ENCODE measurements at regions not wholly inside any gene's neighbourhood (a gene's known extent, or its start where the extent isn't known, plus 50 kb on each side); places are given as distances from the start of the nearest gene placed in this dataset.

DNA sequence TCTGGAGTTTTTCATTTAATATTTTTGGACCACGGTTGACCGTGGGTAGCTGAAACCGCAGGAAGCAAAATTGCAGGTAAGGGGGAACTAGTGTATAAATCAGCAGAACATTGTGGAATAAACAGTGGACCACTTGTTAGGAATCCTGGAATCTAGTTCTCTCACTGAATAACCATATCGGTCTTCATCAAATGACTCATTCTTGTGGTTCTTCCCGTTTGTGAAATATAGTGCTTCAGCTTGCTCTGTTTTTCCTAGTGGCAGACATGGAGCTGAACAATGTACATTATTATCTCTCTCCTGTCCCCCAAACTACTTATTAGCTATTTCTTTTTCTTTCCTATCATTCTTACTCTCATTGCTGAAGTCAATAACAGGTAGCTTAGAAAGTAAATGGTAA lies 61.9 kb downstream of the HSPA13 start:
- H3K27ac ChIP-seq (ENCODE audit: low read length), result no peak overlapping the region
- no peaks in the 10 kb centered on the region for H3K4me1 ChIP-seq (ENCODE audit: control insufficient read depth, low read depth, low read length)
- H3K4me3 ChIP-seq (ENCODE audit: low read length), result no peak overlapping the region
- no peaks in the 10 kb centered on the region for H3K27me3 ChIP-seq (ENCODE audit: control insufficient read depth, insufficient read depth, low read length)
- H3K9me3 ChIP-seq (ENCODE audit: control insufficient read depth, low read depth, low read length), result no peaks in the 10 kb centered on the region
- no peaks in the 10 kb centered on the region for H3K36me3 ChIP-seq (ENCODE audit: control insufficient read depth, low read depth, low read length)
- H3K9ac ChIP-seq (ENCODE audit: low read length), result no peak overlapping the region

DNA sequence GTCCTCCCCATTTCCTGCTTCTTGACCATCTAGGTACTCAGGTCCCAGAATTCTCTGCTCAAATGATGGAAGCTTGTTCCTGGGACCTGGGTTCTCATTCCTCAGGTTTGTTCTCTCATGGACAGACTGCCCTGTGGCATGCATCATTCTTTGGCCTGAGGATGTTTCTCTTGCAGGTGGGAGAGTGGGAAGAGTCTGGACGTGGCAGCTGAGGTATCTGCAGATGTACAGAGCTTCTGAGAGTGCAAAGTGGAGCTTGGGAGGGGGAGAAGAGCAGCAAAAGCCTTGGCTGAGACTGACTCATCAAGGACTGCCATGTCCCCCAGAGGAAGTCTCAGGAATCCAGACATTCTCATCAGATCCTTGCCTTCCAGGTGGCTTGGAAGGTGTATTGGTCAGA lies 63.1 kb downstream of the HSPA13 start:
- H3K4me1 ChIP-seq (ENCODE audit: control insufficient read depth, low read depth, low read length), result no peaks in the 10 kb centered on the region
- no peaks in the 10 kb centered on the region for H3K27me3 ChIP-seq (ENCODE audit: control insufficient read depth, insufficient read depth, low read length)
- H3K9ac ChIP-seq (ENCODE audit: low read length), result no peak overlapping the region
- H3K9me3 ChIP-seq (ENCODE audit: control insufficient read depth, low read depth, low read length), result no peaks in the 10 kb centered on the region
- H3K36me3 ChIP-seq (ENCODE audit: control insufficient read depth, low read depth, low read length), result no peaks in the 10 kb centered on the region
- no peak overlapping the region for H3K27ac ChIP-seq (ENCODE audit: low read length)
- H3K4me3 ChIP-seq (ENCODE audit: low read length), result no peak overlapping the region

DNA sequence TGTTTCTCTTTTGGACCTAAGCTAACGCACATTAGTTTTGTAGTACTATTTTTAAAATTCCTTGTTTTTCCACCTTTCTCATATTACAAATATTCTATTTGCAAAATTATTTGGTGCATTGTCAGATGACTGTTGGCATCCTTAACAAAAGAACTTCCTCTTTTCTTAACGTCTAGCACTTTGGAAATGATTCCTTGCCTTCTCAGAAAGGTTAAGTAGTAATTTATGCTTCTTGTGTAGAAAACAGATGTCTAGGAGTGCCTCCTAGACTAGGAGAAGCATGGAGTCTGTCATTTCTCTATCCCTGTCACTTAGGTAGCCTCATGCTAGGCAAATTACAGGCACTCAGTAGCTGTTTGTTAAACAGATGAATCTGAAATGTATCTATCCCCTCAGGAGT lies 64.4 kb downstream of the HSPA13 start:
- H3K36me3 ChIP-seq (ENCODE audit: control insufficient read depth, low read depth, low read length), result no peaks in the 10 kb centered on the region
- H3K9ac ChIP-seq (ENCODE audit: low read length), result no peak overlapping the region
- H3K4me1 ChIP-seq (ENCODE audit: control insufficient read depth, low read depth, low read length), result no peaks in the 10 kb centered on the region
- H3K27ac ChIP-seq (ENCODE audit: low read length), result no peak overlapping the region
- no peaks in the 10 kb centered on the region for H3K9me3 ChIP-seq (ENCODE audit: control insufficient read depth, low read depth, low read length)
- no peaks in the 10 kb centered on the region for H3K27me3 ChIP-seq (ENCODE audit: control insufficient read depth, insufficient read depth, low read length)
- no peak overlapping the region for H3K4me3 ChIP-seq (ENCODE audit: low read length)

DNA sequence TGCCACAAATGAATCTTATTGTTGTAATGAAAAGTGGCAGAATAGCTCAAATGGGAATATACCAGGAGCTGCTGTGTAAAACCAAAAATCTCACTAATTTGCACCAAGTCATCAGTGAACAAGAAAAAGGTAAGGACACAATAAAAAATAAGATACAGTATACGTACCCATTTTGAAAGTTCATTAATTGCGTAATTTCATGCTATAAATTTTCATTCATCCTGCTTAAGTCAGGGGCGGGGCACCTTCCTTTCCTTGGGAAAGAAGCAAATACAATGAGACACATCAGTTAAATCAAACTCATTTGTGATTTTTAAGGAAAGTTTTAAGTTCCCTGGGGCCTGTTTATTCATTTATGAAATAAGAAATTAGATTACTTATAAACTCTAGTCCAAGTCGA lies 65.4 kb downstream of the HSPA13 start:
- Histone ChIP-seq H3K27me3 (ENCODE audit: control insufficient read depth, insufficient read depth, low read length) (no peaks in the 10 kb centered on the region), H3K36me3 (ENCODE audit: control insufficient read depth, low read depth, low read length) (no peaks in the 10 kb centered on the region), H3K9me3 (ENCODE audit: control insufficient read depth, low read depth, low read length) (no peaks in the 10 kb centered on the region), H3K4me1 (ENCODE audit: control insufficient read depth, low read depth, low read length) (no peaks in the 10 kb centered on the region), H3K4me3 (ENCODE audit: low read length) (no peak overlapping the region), H3K27ac (ENCODE audit: low read length) (no peak overlapping the region), H3K9ac (ENCODE audit: low read length) (no peak overlapping the region)

DNA sequence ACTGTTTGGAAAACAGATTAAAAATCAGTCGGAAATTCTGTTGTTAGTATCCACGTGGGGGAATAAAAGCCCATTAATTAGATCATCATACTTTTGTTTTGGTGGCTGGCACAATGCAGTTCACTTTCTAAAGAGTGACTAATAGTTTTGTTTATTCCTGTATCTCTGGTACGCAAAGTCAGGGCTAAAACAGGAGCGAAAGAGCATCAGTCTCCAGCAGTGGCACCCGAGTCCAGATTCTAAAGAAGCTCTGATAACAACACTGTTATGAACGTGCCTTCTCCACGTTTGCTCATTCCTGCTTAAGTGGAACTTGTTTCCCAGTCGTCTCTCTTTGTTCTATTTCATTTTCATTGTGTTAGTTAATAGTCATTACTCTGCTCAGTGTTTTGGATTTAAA lies 69.6 kb downstream of the HSPA13 start:
- Histone ChIP-seq H3K9ac (ENCODE audit: low read length) (no peak overlapping the region), H3K27ac (ENCODE audit: low read length) (no peak overlapping the region), H3K4me3 (ENCODE audit: low read length) (no peak overlapping the region), H3K4me1 (ENCODE audit: control insufficient read depth, low read depth, low read length) (peaks cover 3% of the 10 kb centered on the region), H3K9me3 (ENCODE audit: control insufficient read depth, low read depth, low read length) (no peaks in the 10 kb centered on the region), H3K36me3 (ENCODE audit: control insufficient read depth, low read depth, low read length) (no peaks in the 10 kb centered on the region), H3K27me3 (ENCODE audit: control insufficient read depth, insufficient read depth, low read length) (no peaks in the 10 kb centered on the region)

DNA sequence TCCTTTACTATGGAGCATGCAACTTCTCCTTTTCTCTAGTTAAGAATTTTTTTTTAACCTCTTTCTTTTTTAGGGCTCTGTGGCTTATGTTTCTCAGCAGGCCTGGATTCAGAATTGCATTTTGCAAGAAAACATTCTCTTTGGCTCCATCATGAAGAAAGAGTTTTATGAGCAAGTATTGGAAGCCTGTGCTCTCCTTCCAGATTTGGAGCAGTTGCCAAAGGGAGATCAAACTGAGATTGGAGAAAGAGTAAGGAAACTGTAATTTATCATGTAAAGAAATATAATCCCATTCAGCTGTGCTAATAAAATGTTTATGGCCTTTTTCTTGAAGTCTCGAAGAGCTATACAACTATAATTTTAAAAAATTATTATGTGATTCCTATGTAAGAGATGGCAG lies 70.1 kb downstream of the HSPA13 start:
- H3K27ac ChIP-seq (ENCODE audit: low read length), result no peak overlapping the region
- peaks cover 3% of the 10 kb centered on the region for H3K4me1 ChIP-seq (ENCODE audit: control insufficient read depth, low read depth, low read length)
- no peaks in the 10 kb centered on the region for H3K9me3 ChIP-seq (ENCODE audit: control insufficient read depth, low read depth, low read length)
- no peak overlapping the region for H3K9ac ChIP-seq (ENCODE audit: low read length)
- no peaks in the 10 kb centered on the region for H3K27me3 ChIP-seq (ENCODE audit: control insufficient read depth, insufficient read depth, low read length)
- H3K4me3 ChIP-seq (ENCODE audit: low read length), result no peak overlapping the region
- no peaks in the 10 kb centered on the region for H3K36me3 ChIP-seq (ENCODE audit: control insufficient read depth, low read depth, low read length)

DNA sequence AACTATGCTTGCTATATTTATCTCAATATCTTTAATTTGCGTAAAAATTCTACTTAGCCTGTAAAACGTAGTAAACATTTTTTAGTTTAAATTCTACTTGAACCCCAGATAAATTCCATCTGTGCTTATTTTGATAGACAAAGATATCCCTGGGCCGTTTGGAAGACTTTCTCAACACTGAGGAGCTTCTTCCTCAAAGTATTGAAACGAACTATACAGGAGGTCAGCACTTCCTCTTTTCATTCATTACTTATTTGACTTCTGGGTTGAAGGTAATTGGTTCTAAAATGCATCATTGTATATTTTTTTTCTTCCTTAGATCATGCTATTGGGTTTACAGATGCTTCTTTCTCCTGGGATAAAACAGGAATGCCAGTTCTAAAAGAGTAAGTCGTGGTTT lies 74.7 kb downstream of the HSPA13 start:
- Histone ChIP-seq H3K9me3 (ENCODE audit: control insufficient read depth, low read depth, low read length) (no peaks in the 10 kb centered on the region), H3K4me1 (ENCODE audit: control insufficient read depth, low read depth, low read length) (peaks cover 3% of the 10 kb centered on the region), H3K27me3 (ENCODE audit: control insufficient read depth, insufficient read depth, low read length) (no peaks in the 10 kb centered on the region), H3K36me3 (ENCODE audit: control insufficient read depth, low read depth, low read length) (no peaks in the 10 kb centered on the region), H3K27ac (ENCODE audit: low read length) (no peak overlapping the region), H3K9ac (ENCODE audit: low read length) (no peak overlapping the region), H3K4me3 (ENCODE audit: low read length) (no peak overlapping the region)

DNA sequence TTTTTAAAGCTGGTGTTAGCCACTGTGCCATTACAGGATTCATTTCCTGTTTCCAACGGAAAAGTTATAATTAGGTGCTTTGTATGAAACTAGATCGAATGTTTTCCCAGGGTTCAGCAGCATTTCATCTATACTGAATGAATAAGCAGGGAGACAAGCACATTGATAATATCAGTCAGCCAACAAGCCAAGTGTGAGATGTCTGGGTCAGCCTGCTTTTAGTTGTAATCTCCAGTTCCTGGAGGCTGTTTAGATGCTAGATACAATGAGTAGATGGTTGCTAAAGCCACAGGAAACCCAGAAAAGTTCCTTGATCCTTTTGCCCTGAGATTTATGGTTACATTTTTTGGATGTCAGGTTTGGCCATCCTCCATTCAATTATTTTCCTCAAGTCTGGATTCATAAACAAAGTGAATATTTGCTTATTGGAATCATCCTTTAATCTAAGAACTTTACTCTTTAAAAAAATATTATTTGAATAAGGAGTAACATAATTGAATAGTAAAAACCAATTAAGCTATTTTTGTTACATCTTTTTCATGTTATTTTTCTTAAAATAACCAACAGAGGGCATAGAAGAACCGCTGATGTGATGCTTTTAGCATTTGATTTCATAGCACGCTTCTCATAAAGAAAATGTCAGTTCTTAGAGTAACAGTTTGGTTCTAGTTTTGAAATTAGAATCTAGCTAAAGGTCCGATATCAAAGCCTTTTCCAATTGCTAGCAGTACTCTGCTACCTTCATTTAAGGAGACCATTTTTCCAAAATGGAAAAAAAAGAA lies 76.6 kb downstream of the HSPA13 start:
- Histone ChIP-seq H3K4me1 (ENCODE audit: control insufficient read depth, low read depth, low read length) (peaks cover 3% of the 10 kb centered on the region), H3K27me3 (ENCODE audit: control insufficient read depth, insufficient read depth, low read length) (no peaks in the 10 kb centered on the region), H3K27ac (ENCODE audit: low read length) (no peak overlapping the region), H3K36me3 (ENCODE audit: control insufficient read depth, low read depth, low read length) (no peaks in the 10 kb centered on the region), H3K9me3 (ENCODE audit: control insufficient read depth, low read depth, low read length) (no peaks in the 10 kb centered on the region), H3K9ac (ENCODE audit: low read length) (no peak overlapping the region), H3K4me3 (ENCODE audit: low read length) (no peak overlapping the region)

DNA sequence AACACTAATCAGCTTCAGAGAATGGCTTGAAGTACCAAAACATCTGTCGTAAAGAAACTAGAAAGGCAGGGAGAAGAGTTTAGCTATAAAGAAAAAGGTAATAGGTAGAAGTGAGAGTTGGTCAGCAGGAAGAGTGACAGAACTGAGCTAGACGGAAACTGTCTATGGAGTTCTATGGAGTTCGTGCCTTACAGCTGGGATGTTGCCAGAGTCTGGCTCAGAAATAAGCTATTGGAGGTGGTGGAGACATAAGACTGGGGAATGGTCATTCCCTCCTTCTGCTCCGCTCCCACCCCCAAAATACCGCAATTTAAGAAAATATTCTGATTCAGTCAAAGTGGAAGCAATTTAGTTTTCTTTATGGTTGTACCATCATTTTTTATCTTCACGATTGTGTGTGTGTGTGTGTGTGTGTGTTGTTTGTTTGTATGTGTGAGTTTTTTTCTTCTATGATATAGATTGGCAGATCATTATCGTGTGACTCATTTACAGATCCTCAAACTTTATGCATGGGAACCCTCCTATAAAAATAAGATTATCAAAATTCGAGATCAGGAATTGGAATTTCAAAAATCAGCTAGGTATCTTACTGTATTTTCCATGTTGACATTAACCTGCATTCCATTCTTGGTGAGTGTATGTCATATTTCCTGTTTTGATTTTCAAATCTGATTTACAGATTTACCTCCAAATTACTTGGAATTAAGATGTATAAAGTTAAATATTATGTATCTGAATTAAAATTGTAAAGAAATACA lies 79.0 kb downstream of the HSPA13 start:
- Histone ChIP-seq H3K36me3 (ENCODE audit: control insufficient read depth, low read depth, low read length) (no peaks in the 10 kb centered on the region), H3K4me3 (ENCODE audit: low read length) (no peak overlapping the region), H3K27ac (ENCODE audit: low read length) (no peak overlapping the region)

DNA sequence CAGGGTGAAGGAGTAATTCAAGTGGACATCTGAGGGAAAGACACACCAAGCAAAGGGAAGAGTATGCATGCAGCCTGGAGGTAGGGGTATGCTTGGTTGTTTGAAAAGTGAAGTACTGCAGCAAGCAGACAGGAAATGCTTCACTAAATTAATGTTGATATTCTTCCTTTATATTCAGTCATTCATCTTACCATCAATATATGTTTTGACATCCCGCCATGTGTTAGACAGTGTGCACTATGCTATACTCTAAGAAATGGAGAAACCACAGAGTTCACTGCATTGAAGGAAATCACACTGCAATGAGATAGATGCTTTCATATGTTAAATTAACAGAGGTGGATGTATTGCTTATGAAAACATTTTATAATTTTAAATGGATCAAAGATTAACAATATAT lies 82.9 kb downstream of the HSPA13 start:
- no peak overlapping the region for H3K9ac ChIP-seq (ENCODE audit: low read length)
- H3K9me3 ChIP-seq (ENCODE audit: control insufficient read depth, low read depth, low read length), result no peaks in the 10 kb centered on the region
- no peaks in the 10 kb centered on the region for H3K4me1 ChIP-seq (ENCODE audit: control insufficient read depth, low read depth, low read length)
- no peak overlapping the region for H3K4me3 ChIP-seq (ENCODE audit: low read length)
- no peak overlapping the region for H3K27ac ChIP-seq (ENCODE audit: low read length)
- no peaks in the 10 kb centered on the region for H3K27me3 ChIP-seq (ENCODE audit: control insufficient read depth, insufficient read depth, low read length)
- no peaks in the 10 kb centered on the region for H3K36me3 ChIP-seq (ENCODE audit: control insufficient read depth, low read depth, low read length)

More for the DNA sequence above, 79.0 kb downstream of the HSPA13 start:
- no peak overlapping the region for H3K9ac ChIP-seq (ENCODE audit: low read length)
- H3K27me3 ChIP-seq (ENCODE audit: control insufficient read depth, insufficient read depth, low read length), result no peaks in the 10 kb centered on the region
- H3K4me1 ChIP-seq (ENCODE audit: control insufficient read depth, low read depth, low read length), result peaks cover 3% of the 10 kb centered on the region
- H3K9me3 ChIP-seq (ENCODE audit: control insufficient read depth, low read depth, low read length), result no peaks in the 10 kb centered on the region

DNA sequence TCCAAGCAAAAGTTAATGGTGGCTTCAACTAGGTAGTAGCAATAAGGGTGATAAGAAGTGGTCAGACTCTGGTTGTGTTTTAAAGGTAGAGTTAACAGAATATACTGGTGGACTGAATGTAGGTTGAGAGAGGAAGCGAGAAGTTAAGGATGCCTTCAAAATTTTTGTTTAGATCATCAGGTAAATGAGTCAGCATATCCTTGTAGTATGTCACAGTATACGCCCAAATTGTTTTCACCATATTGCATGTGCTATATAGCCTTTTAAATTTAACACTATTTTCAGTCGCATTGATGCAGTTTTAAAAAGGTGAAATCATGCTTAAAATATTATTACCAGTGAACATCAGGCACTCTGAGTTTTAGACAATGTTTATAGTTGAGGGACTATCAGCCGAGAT lies 74.6 kb downstream of the RBM11 start:
- Histone ChIP-seq H3K9ac (ENCODE audit: low read length) (no peak overlapping the region), H3K27ac (ENCODE audit: low read length) (no peak overlapping the region), H3K4me3 (ENCODE audit: low read length) (no peak overlapping the region), H3K27me3 (ENCODE audit: control insufficient read depth, insufficient read depth, low read length) (no peaks in the 10 kb centered on the region), H3K36me3 (ENCODE audit: control insufficient read depth, low read depth, low read length) (no peaks in the 10 kb centered on the region), H3K9me3 (ENCODE audit: control insufficient read depth, low read depth, low read length) (no peaks in the 10 kb centered on the region), H3K4me1 (ENCODE audit: control insufficient read depth, low read depth, low read length) (no peaks in the 10 kb centered on the region)

DNA sequence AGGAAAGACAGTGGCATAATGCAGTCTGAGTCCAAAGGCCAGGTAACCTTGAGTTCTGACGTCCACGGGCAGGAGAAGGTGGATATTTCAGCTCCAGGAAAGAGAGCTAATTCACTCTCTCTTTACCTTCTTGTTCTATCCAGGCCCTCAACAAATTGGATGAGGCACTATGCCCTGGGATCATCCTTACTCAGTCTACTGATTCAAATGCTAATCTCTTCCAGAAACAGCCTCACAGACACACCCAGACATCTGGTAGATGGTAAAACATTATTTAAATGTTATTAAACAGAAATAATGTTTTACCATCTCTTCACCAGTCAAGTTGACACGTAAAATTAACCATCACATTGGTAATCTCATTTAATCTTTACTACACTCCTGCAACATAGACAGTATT lies 73.0 kb downstream of the RBM11 start:
- Histone ChIP-seq H3K9ac (ENCODE audit: low read length) (no peak overlapping the region), H3K36me3 (ENCODE audit: control insufficient read depth, low read depth, low read length) (no peaks in the 10 kb centered on the region), H3K27ac (ENCODE audit: low read length) (no peak overlapping the region), H3K27me3 (ENCODE audit: control insufficient read depth, insufficient read depth, low read length) (no peaks in the 10 kb centered on the region), H3K9me3 (ENCODE audit: control insufficient read depth, low read depth, low read length) (no peaks in the 10 kb centered on the region), H3K4me3 (ENCODE audit: low read length) (no peak overlapping the region), H3K4me1 (ENCODE audit: control insufficient read depth, low read depth, low read length) (no peaks in the 10 kb centered on the region)
